ENCODE measurements at regions not wholly inside any gene's neighbourhood (a gene's known extent, or its start where the extent isn't known, plus 50 kb on each side); places are given as distances from the start of the nearest gene placed in this dataset.
"Not testable (repeated sequence)": the region's sequence is repeated elsewhere in the genome, so short reads cannot be mapped to it uniquely, and the experiment has no call there.

GRCh38 chr3:104032283-104032682 lies 1334.4 kb upstream of the ALCAM start:
- TF ChIP-seq CTCF (IDR thresholded peaks at IDR 0.05), result no peak
- DNase-seq (ENCODE audit: extremely low spot score, unreplicated experiment), result no peak
- Mint-ChIP-seq H3K27ac (ENCODE audit: unreplicated experiment) (no peak overlapping the region), H3K4me3 (ENCODE audit: unreplicated experiment) (no peak overlapping the region), H3K9me3 (ENCODE audit: unreplicated experiment) (peaks cover 27% of the 10 kb centered on the region), H3K36me3 (ENCODE audit: unreplicated experiment) (no peaks in the 10 kb centered on the region), H3K4me1 (ENCODE audit: unreplicated experiment) (no peaks in the 10 kb centered on the region), H3K27me3 (ENCODE audit: unreplicated experiment) (no peaks in the 10 kb centered on the region)

- Mint-ChIP-seq H3K27me3 (ENCODE audit: unreplicated experiment) (no peaks in the 10 kb centered on the region), H3K27ac (ENCODE audit: unreplicated experiment) (no peak overlapping the region), H3K9me3 (ENCODE audit: unreplicated experiment) (peaks cover 5% of the 10 kb centered on the region), H3K4me3 (ENCODE audit: unreplicated experiment) (no peak overlapping the region), H3K36me3 (ENCODE audit: unreplicated experiment) (no peaks in the 10 kb centered on the region), H3K4me1 (ENCODE audit: unreplicated experiment) (peaks cover 3% of the 10 kb centered on the region)
- no peak for TF ChIP-seq CTCF (IDR thresholded peaks at IDR 0.05)
- DNase-seq (ENCODE audit: extremely low spot score, unreplicated experiment), result no peak
These were observed 1325.8 kb upstream of the ALCAM start for GRCh38 chr3:104040896-104041295.

- H3K36me3 Mint-ChIP-seq (ENCODE audit: unreplicated experiment); H3K9me3 Mint-ChIP-seq (ENCODE audit: unreplicated experiment); H3K4me3 Mint-ChIP-seq (ENCODE audit: unreplicated experiment); H3K27ac Mint-ChIP-seq (ENCODE audit: unreplicated experiment); H3K27me3 Mint-ChIP-seq (ENCODE audit: unreplicated experiment); DNase-seq (ENCODE audit: extremely low spot score, unreplicated experiment); H3K4me1 Mint-ChIP-seq (ENCODE audit: unreplicated experiment): not testable (repeated sequence)
These were observed 1323.6 kb upstream of the ALCAM start for GRCh38 chr3:104043001-104043543.

GRCh38 chr3:104044002-104044401 lies 1322.7 kb upstream of the ALCAM start:
- no peak for DNase-seq (ENCODE audit: extremely low spot score, unreplicated experiment)
- Mint-ChIP-seq H3K4me3 (ENCODE audit: unreplicated experiment) (no peak overlapping the region), H3K36me3 (ENCODE audit: unreplicated experiment) (no peaks in the 10 kb centered on the region), H3K27ac (ENCODE audit: unreplicated experiment) (no peak overlapping the region), H3K9me3 (ENCODE audit: unreplicated experiment) (peaks cover 3% of the 10 kb centered on the region), H3K27me3 (ENCODE audit: unreplicated experiment) (no peaks in the 10 kb centered on the region), H3K4me1 (ENCODE audit: unreplicated experiment) (peaks cover 3% of the 10 kb centered on the region)
- no peak for TF ChIP-seq CTCF (IDR thresholded peaks at IDR 0.05)

GRCh38 chr3:104066658-104067057 lies 1300.1 kb upstream of the ALCAM start:
- no peaks in the 10 kb centered on the region for H3K27me3 Mint-ChIP-seq (ENCODE audit: unreplicated experiment)
- peaks cover 5% of the 10 kb centered on the region for H3K4me1 Mint-ChIP-seq (ENCODE audit: unreplicated experiment)
- no peaks in the 10 kb centered on the region for H3K36me3 Mint-ChIP-seq (ENCODE audit: unreplicated experiment)

More at GRCh38 chr3:104066658-104067057, 1300.1 kb upstream of the ALCAM start:
- DNase-seq (ENCODE audit: extremely low spot score, unreplicated experiment), result no peak
- TF ChIP-seq CTCF (IDR thresholded peaks at IDR 0.05), result no peak
- no peak overlapping the region for H3K27ac Mint-ChIP-seq (ENCODE audit: unreplicated experiment)
- H3K9me3 Mint-ChIP-seq (ENCODE audit: unreplicated experiment), result peaks cover 8% of the 10 kb centered on the region
- no peak overlapping the region for H3K4me3 Mint-ChIP-seq (ENCODE audit: unreplicated experiment)
